HG02623 (cell line): ENCODE measurements at regions not wholly inside any gene's neighbourhood (a gene's known extent, or its start where the extent isn't known, plus 50 kb on each side); places are given as distances from the start of the nearest gene placed in this dataset.
A peak's percentile ranks its signal among the peaks of the same experiment; 100 is the strongest.
"Not testable (repeated sequence)": the region's sequence is repeated elsewhere in the genome, so short reads cannot be mapped to it uniquely, and the experiment has no call there.

Experiments used
- ATAC-seq: cut with Tn5 transposase; IDR thresholded peaks from one replicate; pipeline ENCODE4 v1.9.1; 2021; ENCODE audit warnings: moderate library complexity; ENCODE audit not compliant: unreplicated experiment

DNA sequence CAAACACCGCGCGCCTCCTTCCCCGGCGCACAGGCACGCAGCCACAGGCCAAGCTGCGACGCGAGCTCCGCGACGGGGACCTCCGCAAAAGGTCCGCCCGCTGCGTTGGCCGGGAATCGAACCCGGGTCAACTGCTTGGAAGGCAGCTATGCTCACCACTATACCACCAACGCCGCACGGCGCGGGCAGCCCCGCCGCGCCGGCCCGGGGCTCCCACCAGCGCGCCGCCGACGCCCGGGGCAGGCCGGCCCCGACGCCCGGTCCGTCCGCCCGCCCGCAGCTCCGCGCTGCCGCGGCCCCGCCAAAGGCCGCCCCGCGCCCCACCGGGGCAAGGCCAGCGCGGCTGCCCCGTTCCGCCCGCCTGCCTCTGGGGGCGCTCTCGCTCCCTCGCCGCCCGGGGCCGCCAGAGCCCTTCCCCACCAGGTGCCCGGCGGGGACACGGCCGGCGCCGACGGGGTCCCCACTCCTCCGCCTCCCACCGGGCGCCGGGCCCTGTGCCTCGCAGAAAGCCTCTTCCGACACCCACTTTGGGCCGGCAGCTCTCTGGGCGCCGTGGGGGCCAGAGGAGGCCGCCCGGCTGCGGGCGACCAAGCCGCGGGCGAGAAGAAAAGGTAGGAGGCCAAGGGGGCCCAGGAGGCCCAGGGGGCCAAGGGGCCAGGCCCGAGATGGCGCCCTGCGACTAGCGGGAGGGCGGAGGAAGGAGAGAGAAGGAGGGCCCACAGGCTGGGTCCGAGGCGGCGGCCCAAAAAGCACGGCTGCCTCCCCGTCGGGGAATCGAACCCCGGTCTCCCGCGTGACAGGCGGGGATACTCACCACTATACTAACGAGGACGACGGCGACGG lies 50.2 kb upstream of the FCGR2A start:
- peak; percentile 21 for ATAC-seq

DNA sequence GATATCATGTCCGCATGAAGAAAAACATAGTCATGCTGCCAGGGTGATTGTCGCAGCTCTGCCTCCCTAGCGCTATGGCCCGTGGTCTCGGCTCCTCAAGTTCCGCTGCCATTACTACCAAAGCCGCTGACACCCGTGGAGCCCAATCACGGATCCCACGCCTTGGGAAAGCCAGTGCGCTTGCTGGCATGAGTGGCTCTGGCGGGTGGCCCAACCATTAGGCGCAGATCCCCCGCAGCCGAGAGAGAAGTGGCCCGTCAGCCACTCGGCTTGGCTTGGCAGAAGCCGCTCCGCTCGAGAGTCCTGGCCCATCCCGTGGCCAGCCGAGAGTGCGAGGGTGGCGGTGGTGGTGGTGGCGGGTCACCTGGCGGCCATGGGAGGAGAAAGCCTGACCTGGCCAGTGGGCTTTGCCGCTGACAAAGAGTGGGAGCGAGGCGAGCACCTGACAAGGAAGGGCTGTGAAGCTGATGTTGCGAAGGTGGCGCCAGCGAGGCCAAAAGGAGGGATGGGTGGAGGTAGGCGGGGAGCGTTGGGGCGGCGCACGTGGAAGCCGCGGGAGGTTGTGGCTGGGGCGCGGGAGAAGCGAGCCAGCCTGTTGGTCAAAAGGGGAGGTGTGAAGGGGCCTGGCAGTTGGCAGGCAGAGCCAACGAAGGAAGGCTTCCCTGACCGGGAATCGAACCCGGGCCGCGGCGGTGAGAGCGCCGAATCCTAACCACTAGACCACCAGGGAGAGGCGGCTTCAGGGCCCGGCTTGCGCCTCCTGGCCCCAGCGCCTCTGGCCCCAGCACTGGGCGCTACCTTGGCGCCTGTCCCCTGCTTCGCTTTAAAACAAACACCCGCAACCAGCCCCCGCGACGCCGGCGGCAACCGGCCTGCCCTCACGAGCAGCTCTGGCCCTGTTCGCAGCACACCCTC lies 51.0 kb upstream of the FCGR2A start:
- peak; percentile 43 for ATAC-seq

DNA sequence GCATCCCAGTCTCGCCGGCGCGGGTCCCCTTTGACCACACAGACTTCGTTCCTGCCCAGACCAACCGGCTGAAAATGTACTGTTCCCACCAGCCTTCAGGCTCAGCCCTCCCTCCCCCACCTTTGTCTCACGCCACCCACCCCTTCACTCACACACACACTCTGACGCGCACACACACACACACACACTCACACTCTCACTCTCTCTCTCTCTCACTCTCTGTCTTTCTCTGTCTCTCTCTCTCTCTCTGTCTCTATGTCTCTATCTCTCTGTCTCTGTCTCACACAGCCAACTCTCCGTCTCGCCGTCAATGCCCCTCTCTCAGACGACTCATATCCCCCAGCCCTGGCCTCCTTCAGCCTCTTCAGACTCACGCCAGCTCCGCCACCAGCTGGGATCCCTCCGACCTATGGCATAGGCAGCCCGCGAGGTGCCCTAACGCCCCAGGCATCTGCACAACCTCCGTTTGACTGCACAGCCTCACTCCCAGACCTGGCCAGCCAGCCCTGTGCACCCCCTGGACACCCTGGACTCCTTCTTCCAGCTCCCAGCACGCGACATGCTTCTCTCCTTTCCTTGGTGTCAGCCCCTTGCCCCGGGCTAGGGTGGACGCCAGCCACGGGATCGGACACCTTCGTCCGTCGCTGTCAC lies 53.4 kb upstream of the FCGR2A start:
- ATAC-seq: not testable (repeated sequence)

DNA sequence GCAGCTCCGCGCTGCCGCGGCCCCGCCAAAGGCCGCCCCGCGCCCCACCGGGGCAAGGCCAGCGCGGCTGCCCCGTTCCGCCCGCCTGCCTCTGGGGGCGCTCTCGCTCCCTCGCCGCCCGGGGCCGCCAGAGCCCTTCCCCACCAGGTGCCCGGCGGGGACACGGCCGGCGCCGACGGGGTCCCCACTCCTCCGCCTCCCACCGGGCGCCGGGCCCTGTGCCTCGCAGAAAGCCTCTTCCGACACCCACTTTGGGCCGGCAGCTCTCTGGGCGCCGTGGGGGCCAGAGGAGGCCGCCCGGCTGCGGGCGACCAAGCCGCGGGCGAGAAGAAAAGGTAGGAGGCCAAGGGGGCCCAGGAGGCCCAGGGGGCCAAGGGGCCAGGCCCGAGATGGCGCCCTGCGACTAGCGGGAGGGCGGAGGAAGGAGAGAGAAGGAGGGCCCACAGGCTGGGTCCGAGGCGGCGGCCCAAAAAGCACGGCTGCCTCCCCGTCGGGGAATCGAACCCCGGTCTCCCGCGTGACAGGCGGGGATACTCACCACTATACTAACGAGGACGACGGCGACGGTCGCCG lies 57.4 kb upstream of the FCGR2A start:
- peak; percentile 27 for ATAC-seq

DNA sequence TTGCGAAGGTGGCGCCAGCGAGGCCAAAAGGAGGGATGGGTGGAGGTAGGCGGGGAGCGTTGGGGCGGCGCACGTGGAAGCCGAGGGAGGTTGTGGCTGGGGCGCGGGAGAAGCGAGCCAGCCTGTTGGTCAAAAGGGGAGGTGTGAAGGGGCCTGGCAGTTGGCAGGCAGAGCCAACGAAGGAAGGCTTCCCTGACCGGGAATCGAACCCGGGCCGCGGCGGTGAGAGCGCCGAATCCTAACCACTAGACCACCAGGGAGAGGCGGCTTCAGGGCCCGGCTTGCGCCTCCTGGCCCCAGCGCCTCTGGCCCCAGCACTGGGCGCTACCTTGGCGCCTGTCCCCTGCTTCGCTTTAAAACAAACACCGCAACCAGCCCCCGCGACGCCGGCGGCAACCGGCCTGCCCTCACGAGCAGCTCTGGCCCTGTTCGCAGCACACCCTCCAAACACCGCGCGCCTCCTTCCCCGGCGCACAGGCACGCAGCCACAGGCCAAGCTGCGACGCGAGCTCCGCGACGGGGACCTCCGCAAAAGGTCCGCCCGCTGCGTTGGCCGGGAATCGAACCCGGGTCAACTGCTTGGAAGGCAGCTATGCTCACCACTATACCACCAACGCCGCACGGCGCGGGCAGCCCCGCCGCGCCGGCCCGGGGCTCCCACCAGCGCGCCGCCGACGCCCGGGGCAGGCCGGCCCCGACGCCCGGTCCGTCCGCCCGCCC lies 58.1 kb upstream of the FCGR2A start:
- peak; percentile 30 for ATAC-seq

DNA sequence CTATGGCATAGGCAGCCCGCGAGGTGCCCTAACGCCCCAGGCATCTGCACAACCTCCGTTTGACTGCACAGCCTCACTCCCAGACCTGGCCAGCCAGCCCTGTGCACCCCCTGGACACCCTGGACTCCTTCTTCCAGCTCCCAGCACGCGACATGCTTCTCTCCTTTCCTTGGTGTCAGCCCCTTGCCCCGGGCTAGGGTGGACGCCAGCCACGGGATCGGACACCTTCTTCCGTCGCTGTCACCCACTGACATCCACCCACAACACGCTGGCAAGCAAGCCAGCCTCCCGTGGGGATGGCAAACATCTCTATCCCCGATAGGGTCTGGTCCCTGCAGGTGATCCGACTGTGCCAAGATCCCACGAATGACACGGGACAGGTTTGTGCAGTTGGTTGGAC lies 60.5 kb upstream of the FCGR2A start:
- ATAC-seq: not testable (repeated sequence)

DNA sequence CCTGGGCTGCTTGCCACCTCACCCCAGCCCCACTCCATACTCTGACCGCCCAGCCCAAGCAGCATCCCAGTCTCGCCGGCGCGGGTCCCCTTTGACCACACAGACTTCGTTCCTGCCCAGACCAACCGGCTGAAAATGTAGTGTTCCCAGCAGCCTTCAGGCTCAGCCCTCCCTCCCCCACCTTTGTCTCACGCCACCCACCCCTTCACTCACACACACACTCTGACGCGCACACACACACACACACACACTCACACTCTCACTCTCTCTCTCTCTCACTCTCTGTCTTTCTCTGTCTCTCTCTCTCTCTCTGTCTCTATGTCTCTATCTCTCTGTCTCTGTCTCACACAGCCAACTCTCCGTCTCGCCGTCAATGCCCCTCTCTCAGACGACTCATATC lies 61.0 kb upstream of the FCGR2A start:
- ATAC-seq: not testable (repeated sequence)

DNA sequence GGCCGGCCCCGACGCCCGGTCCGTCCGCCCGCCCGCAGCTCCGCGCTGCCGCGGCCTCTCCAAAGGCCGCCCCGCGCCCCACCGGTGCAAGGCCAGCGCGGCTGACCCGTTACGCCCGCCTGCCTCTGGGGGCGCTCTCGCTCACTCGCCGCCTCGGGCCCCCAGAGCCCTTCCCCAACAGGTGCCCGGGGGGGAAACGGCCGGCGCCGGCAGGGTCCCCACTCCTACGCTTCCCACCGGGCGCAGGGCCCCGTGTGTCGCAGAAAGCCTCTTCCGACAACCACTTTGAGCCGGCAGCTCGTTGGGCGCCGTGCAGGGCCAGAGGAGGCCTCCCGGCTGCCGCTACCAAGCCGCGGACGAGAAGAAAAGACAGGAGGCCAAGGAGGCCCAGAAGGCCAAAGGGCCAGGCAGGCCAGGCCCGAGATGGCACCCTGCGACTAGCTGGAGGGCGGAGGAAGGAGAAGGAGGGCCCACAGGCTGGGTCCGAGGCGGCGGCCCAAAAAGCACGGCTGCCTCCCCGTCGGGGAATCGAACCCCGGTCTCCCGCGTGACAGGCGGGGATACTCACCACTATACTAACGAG lies 64.9 kb upstream of the FCGR2A start:
- ATAC-seq: no peak

DNA sequence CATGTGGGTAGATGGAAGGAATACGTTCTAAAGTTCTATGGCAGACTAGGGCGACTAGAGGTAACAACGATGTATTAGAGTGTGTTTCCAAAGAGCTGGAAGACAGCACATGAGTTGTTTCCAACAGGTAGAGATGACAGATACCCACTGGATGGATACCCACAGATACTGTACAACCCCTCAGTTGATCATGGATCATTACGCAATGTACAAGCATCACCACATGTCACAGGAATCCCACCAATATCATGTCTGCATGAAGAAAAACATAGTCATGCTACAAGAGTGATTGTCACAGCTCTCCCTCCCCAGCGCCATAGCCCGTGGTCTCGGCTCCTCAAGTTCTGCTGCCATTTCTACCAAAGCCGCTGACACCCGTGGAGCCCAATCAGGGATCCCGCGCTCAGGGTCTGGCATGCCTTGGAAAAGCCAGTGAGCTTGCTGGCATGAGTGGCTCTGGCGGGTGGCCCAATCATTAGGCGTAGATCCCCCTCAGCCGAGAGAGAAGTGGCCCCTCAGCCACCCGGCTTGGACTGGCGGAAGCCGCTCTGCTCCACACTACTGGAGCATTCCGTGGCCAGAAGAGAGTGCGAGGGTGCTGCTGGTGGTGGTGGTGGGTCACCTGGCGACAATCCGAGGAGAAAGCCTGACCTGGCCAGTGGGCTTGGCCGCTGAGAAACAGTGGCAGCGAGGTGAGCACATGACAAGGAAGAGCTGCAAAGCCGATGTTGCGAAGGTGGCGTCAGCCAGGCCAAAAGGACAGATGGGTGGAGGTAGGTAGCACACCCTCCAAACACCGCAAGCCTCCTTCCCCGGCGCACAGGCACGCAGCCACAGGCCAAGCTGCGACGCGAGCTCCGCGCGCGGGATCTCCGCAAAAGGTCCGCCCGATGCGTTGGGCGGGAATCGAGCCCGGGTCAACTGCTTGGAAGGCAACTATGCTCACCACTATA lies 65.7 kb upstream of the FCGR2A start:
- ATAC-seq: no peak

DNA sequence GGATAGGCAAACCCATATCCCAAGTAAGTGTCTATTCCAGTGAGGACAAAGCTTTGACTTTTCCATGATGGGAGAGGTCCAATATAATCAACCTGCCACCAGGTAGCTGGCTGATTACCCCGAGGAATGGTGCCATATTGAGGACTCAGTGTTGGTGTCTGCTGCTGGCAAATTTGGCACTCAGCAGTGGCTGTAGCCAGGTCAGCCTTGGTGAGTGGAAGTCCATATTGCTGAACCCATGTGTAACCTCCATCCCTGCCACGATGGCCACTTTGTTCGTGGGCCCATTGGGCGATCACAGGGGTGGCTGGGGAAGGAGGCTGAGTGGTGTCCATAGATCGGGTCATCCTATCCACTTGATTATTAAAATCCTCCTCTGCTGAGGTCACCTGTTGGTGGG lies 65.5 kb upstream of the CFAP126 start:
- not testable (repeated sequence) for ATAC-seq

DNA sequence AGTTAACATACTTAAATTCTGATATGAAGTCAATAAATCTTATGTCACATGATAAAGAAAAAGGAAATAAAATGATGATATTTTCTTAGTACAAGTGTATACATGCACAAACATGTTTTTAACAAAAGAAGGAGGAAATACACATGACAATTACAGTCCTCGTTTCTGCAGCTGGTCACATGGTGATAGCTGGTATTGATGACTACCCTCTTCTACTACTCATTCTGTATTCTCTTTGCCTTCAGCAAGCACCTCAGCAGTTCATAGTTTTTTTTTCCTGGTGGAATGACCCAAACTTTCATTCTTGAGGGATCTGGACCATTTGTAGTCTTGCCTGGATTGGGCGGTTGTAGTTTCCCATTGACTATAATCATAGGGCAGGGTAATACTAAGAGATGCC lies 64.4 kb upstream of the CFAP126 start:
- ATAC-seq: no peak

DNA sequence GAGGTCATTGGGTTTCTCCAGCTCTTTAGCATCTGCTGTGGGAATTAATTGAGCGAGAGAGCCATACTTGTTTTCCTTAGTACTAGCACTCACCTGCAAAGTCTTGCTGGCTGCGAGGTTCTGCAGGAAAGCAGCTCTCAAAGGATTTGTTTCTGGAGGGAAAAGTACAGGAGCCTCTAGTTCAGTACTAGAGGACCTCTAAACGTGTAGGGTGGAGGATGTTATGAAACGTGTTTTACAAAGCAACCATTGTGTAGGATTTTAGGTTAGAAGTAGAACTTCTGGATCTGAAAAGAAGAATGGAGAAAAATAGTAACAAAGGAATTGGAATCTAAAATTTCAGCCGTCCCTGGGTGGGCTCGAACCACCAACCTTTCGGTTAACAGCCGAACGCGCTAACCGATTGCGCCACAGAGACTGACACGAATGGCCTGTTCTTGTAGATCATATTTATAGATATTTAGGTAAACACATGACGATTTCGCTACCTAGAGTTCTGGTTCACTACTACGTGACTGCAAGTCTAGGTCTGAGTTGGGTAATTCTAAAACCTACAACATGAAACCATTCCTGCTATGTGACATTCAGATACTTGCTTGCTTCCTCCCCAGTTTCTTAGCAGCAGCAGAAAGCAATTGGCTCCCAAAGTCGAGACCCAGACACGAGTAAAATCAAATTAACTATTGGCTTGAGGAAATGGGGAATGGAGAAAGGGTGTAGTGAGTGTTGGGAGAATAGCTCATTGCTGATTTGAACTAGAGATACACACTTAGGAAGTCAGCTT lies 60.2 kb upstream of the CFAP126 start:
- no peak for ATAC-seq

DNA sequence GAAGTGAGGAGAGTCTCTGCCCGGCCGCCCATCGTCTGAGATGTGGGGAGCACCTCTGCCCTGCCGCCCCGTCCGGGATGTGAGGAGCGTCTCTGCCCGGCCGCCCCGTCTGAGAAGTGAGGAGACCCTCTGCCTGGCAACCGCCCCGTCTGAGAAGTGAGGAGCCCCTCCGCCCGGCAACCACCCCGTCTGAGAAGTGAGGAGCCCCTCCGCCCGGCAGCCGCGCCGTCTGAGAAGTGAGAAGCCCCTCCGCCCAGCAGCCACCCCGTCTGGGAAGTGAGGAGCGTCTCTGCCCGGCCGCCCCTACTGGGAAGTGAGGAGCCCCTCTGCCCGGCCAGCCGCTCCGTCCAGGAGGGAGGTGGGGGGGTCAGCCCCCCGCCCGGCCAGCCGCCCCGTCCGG lies 55.2 kb upstream of the CFAP126 start:
- ATAC-seq: not testable (repeated sequence)

DNA sequence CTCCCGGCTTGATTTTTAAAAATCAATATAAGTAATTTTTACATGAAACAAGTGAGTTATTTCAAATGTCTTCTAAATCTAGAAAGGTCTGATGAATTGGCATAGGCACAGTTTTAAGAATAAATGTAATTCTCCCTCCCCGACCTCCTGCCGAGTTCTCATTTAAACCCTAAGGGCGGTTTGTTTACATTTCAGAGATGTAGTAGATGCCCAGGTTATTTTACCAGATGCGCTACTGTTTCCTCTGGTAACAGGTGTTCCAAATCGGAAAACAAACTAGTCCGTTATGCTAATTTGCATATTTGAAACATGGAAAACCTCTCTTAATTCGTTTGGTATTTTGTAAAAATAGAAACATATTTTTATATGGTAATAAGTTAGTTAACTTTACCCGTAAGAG lies 53.8 kb upstream of the CFAP126 start:
- ATAC-seq: no peak

DNA sequence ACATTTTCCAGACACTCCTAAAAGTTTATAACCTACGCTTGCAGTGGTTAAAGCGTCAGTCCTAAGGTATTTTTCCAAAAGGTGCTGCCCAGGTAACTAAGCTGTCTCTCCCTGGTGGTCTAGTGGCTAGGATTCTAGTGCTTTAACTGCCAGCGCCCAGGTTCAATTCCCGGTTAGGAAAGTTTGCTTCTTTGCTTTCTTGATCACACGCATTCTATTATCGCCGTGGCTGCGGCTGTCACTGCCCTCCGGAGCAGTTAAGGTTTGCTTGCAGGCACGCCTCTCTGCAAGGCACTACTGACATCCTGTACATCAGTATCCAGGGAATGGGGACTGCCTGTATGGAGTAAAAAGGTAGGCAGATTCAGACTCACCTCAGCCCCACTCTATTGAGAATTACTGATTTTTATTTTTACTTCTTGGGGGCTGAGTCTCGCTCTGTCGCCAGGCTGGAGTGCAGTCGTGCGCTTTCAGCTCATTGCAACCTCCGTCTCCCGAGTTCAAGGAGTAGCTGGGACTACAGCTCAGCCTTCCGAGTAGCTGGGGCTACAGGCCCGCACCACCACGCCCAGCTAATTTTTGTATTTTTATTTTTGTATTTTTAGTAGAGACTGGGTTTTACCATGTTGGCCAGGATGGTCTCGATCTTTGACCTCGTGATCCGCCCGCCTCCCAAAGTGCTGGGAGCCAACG lies 53.2 kb upstream of the CFAP126 start:
- no peak for ATAC-seq

DNA sequence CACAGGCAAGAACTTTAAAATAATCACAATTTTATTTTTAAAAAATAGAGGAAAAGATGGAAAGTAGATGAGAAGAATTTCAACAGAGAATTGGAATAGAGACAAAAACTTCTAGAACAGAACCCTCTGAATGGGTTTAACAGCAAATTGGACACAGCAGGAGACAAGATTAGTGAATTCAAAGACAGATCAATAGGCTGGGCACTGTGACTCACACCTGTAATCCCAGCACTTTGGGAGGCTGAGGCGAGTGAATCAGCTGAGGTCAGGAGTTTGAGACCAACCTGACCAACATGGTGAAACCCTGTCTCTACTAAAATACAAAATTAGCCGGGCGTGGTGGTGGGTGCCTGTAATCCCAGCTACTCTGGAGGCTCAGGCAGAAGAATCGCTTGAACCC lies 49.9 kb upstream of the CFAP126 start:
- ATAC-seq: not testable (repeated sequence)
